T-helper 17 cell (primary cell): ENCODE measurements at regions not wholly inside any gene's neighbourhood (a gene's known extent, or its start where the extent isn't known, plus 50 kb on each side); places are given as distances from the start of the nearest gene placed in this dataset.

Source experiments
- ATAC-seq: fragments of 150-1000 bp; cut with Tn5 transposase; 2 replicates; pipeline ENCODE4 v1.10.0; 2021; ENCODE audit warnings: mild to moderate bottlenecking, moderate library complexity
- DNase-seq, 3 donors: peaks; one replicate each; pipeline versions ENCODE4 v3.0.0 to v3.0.0-alpha.2; 2020 to 2021
- H3K9me3 ChIP-seq: one replicate; pipeline ENCODE4 v1.7.0; 2013; ENCODE audit warnings: low read length, mild to moderate bottlenecking; ENCODE audit not compliant: control insufficient read depth, poor library complexity, severe bottlenecking
- H3K27ac Mint-ChIP-seq: one replicate; pipeline ENCODE4 v1.8.0; 2022; ENCODE audit warnings: mild to moderate bottlenecking, moderate library complexity, mixed read lengths
- H3K27me3 Mint-ChIP-seq: one replicate; pipeline ENCODE4 v1.8.0; 2022; ENCODE audit warnings: mixed read lengths
- H3K36me3 Mint-ChIP-seq: one replicate; pipeline ENCODE4 v1.8.0; 2022; ENCODE audit warnings: low read depth, mixed read lengths
- H3K4me1 Mint-ChIP-seq: one replicate; pipeline ENCODE4 v1.8.0; 2022; ENCODE audit warnings: mild to moderate bottlenecking, mixed read lengths
- H3K4me3 Mint-ChIP-seq: one replicate; pipeline ENCODE4 v1.8.0; 2022; ENCODE audit warnings: mild to moderate bottlenecking, moderate library complexity, mixed read lengths

- no peaks in the 10 kb centered on the region for H3K9me3 ChIP-seq
- Mint-ChIP-seq H3K4me1 (no peaks in the 10 kb centered on the region), H3K4me3 (no peak overlapping the region), H3K36me3 (no peaks in the 10 kb centered on the region), H3K27ac (no peak overlapping the region), H3K27me3 (no peaks in the 10 kb centered on the region)
- DNase-seq, result no peak
- no peak for ATAC-seq
Measured at GRCh38 chr20:11581271-11581670, 336.4 kb upstream of the BTBD3 start.

DNA sequence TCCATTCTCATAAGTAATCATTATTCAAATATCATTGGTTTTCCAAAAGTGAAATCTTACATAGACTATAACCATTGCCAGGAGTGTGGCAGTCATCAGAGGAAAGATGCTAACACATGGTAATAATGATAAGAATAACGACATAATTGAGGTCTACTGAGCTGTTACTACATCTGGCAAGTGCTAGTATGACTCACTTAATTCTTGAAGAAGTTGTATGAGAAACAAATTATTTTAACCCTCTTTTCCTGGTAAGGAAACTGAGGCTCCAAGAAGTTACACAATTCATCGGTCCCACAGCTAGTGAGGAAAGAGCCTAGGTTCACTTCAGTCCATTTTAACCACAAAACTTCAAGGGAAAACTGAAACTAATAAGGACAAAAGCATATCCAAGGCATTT lies 335.6 kb upstream of the BTBD3 start:
- Mint-ChIP-seq H3K4me3 (no peak overlapping the region), H3K27ac (no peak overlapping the region), H3K36me3 (no peaks in the 10 kb centered on the region), H3K4me1 (no peaks in the 10 kb centered on the region), H3K27me3 (no peaks in the 10 kb centered on the region)
- DNase-seq, result no peak
- no peaks in the 10 kb centered on the region for H3K9me3 ChIP-seq
- no peak for ATAC-seq

DNA sequence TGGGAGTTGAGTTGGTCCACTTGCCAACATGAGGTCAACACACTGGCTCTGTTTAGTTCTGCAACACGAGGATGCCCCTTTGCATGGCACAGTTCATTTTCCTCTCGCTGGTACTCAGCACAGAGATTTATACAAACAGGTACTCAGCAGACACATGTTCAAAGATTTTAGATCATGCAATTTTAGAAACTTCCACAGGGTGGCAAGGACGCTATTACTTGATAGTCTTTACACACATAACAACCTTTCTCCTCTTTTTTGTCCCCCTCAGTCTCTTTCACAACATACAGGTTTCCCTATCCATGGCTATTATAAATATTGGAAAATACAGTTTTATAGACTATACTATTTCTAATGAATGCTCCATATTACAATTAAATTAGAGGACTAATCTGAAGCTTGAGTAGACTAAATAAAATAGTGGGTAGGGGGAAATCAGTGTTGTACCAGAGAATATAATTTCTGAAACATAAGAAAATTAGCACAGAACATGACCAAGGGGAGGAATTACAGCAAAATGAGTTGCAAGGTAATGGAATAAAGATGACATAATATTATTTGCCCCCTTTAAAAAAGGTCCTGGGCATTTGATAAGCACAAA lies 331.8 kb upstream of the BTBD3 start:
- ATAC-seq, result no peak
- Mint-ChIP-seq H3K27me3 (no peaks in the 10 kb centered on the region), H3K27ac (no peak overlapping the region), H3K4me3 (no peak overlapping the region), H3K36me3 (no peaks in the 10 kb centered on the region), H3K4me1 (no peaks in the 10 kb centered on the region)
- H3K9me3 ChIP-seq, result no peaks in the 10 kb centered on the region
- no peak for DNase-seq

- no peaks in the 10 kb centered on the region for H3K36me3 Mint-ChIP-seq
- no peak overlapping the region for H3K27ac Mint-ChIP-seq
- DNase-seq, result no peak
- H3K4me3 Mint-ChIP-seq, result no peak overlapping the region
- H3K9me3 ChIP-seq, result no peaks in the 10 kb centered on the region
- ATAC-seq, result no peak
- no peaks in the 10 kb centered on the region for H3K4me1 Mint-ChIP-seq
- H3K27me3 Mint-ChIP-seq, result no peaks in the 10 kb centered on the region
Measured at GRCh38 chr20:11588875-11589274, 328.8 kb upstream of the BTBD3 start.

GRCh38 chr20:11591965-11592364 lies 325.7 kb upstream of the BTBD3 start:
- H3K9me3 ChIP-seq, result no peaks in the 10 kb centered on the region
- Mint-ChIP-seq H3K36me3 (no peaks in the 10 kb centered on the region), H3K4me3 (no peak overlapping the region), H3K27me3 (no peaks in the 10 kb centered on the region), H3K4me1 (no peaks in the 10 kb centered on the region), H3K27ac (no peak overlapping the region)
- ATAC-seq (no peak), DNase-seq (no peak)

DNA sequence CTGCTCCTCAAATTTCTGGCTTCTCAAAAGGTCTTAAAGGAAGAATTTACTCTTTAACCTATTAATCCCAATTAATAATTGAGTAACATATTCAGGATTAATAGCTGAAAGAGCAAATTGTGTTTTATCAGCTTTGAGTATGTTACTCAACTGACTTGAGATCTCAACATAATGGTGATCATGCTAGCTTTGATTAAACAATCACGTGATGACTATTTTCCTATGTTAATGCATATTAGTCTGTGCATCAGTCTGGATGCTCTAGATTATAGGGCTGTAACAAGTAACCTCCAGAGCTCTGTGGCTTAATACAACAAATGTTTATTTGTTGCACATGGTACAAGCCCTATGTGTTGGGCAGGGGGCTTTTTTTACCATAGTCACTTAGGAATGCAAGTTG lies 313.4 kb upstream of the BTBD3 start:
- H3K4me1 Mint-ChIP-seq, result no peaks in the 10 kb centered on the region
- DNase-seq, result no peak
- no peak for ATAC-seq
- H3K4me3 Mint-ChIP-seq, result no peak overlapping the region
- no peak overlapping the region for H3K27ac Mint-ChIP-seq
- H3K36me3 Mint-ChIP-seq, result no peaks in the 10 kb centered on the region
- H3K9me3 ChIP-seq, result no peaks in the 10 kb centered on the region
- no peaks in the 10 kb centered on the region for H3K27me3 Mint-ChIP-seq

GRCh38 chr20:11607047-11607446 lies 310.6 kb upstream of the BTBD3 start:
- no peaks in the 10 kb centered on the region for H3K4me1 Mint-ChIP-seq
- H3K36me3 Mint-ChIP-seq, result no peaks in the 10 kb centered on the region
- DNase-seq (no peak), ATAC-seq (no peak)
- H3K27ac Mint-ChIP-seq, result no peak overlapping the region
- no peak overlapping the region for H3K4me3 Mint-ChIP-seq
- H3K9me3 ChIP-seq, result no peaks in the 10 kb centered on the region
- no peaks in the 10 kb centered on the region for H3K27me3 Mint-ChIP-seq

GRCh38 chr20:11608736-11609135 lies 309.0 kb upstream of the BTBD3 start:
- no peak for DNase-seq
- Mint-ChIP-seq H3K4me3 (no peak overlapping the region), H3K4me1 (no peaks in the 10 kb centered on the region), H3K27ac (no peak overlapping the region), H3K27me3 (no peaks in the 10 kb centered on the region), H3K36me3 (no peaks in the 10 kb centered on the region)
- no peak for ATAC-seq
- no peaks in the 10 kb centered on the region for H3K9me3 ChIP-seq

DNA sequence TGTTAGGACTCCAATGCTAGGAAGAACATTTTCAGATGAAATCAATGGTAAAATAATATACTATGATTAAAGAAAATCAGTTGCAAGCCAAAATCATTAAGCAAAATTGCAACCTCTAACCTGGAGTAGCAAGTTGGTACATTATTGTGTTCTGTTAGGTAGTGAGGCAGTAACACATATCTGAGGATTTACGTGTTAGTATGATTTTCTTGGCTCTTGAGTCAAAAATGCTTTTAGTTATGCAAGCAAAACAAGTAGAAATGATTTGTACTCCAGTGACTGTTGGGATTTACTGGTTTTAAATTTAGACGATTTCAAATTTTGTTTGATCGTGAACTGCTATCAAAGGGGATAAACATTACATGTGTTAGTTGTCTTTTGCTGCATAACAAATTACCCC lies 293.0 kb upstream of the BTBD3 start:
- no peaks in the 10 kb centered on the region for H3K4me1 Mint-ChIP-seq
- H3K9me3 ChIP-seq, result no peaks in the 10 kb centered on the region
- no peaks in the 10 kb centered on the region for H3K36me3 Mint-ChIP-seq
- no peaks in the 10 kb centered on the region for H3K27me3 Mint-ChIP-seq
- H3K27ac Mint-ChIP-seq, result no peak overlapping the region
- no peak for DNase-seq
- H3K4me3 Mint-ChIP-seq, result no peak overlapping the region
- ATAC-seq, result no peak

- H3K27me3 Mint-ChIP-seq, result no peaks in the 10 kb centered on the region
- DNase-seq (no peak), ATAC-seq (no peak)
- no peaks in the 10 kb centered on the region for H3K4me1 Mint-ChIP-seq
- no peaks in the 10 kb centered on the region for H3K9me3 ChIP-seq
- no peaks in the 10 kb centered on the region for H3K36me3 Mint-ChIP-seq
- H3K4me3 Mint-ChIP-seq, result no peak overlapping the region
- H3K27ac Mint-ChIP-seq, result no peak overlapping the region
Measured at GRCh38 chr20:11626551-11626950, 291.1 kb upstream of the BTBD3 start.

DNA sequence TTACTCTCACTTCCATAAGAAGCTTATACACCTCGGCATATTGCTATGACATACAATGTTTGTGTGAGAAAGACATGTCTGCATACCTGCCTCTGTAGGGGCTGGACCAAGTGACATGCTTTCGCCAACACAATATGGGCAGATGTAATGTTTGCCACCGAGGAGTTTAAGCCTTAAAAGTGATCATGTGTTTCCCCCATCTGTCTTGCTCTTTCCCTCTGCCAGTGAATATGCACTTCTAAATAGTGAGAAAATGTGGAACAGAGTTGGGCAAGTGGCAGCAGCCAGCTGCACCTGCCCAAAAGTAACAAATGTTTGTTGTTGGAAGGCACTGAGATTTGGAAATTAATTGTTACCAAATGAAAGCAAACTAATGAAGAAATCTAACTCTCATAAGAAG lies 274.8 kb upstream of the BTBD3 start:
- no peak overlapping the region for H3K27ac Mint-ChIP-seq
- no peaks in the 10 kb centered on the region for H3K4me1 Mint-ChIP-seq
- H3K4me3 Mint-ChIP-seq, result no peak overlapping the region
- ATAC-seq (no peak), DNase-seq (no peak)
- H3K27me3 Mint-ChIP-seq, result no peaks in the 10 kb centered on the region
- H3K9me3 ChIP-seq, result peaks cover under 1% of the 10 kb centered on the region
- no peaks in the 10 kb centered on the region for H3K36me3 Mint-ChIP-seq

DNA sequence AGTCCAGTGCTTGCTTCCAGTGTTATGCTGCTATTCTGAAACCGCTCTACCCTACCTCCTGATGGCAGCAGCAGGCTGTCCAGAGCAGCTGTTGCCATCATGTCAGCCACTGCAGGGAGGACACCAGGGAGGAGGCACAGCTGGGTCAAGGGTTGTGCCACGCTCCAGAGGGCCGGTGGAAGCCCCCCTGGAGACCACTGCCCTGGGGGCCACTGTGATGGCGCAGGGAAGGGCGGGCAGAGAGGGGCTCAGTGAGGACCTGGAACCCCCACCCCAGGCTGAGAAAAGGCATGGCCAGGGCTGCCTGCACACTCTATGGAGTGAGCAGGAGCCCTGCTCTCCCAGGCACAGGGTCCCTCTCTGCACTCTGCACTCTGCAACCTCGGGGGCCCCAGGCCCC lies 271.3 kb upstream of the BTBD3 start:
- Mint-ChIP-seq H3K36me3 (no peaks in the 10 kb centered on the region), H3K27ac (no peak overlapping the region), H3K4me3 (no peak overlapping the region), H3K27me3 (no peaks in the 10 kb centered on the region), H3K4me1 (no peaks in the 10 kb centered on the region)
- peaks cover 3% of the 10 kb centered on the region for H3K9me3 ChIP-seq
- ATAC-seq (no peak), DNase-seq (no peak)

- peaks cover 3% of the 10 kb centered on the region for H3K9me3 ChIP-seq
- no peak overlapping the region for H3K4me3 Mint-ChIP-seq
- DNase-seq (no peak), ATAC-seq (no peak)
- no peak overlapping the region for H3K27ac Mint-ChIP-seq
- no peaks in the 10 kb centered on the region for H3K36me3 Mint-ChIP-seq
- no peaks in the 10 kb centered on the region for H3K4me1 Mint-ChIP-seq
- no peaks in the 10 kb centered on the region for H3K27me3 Mint-ChIP-seq
Measured at GRCh38 chr20:11650566-11650965, 267.1 kb upstream of the BTBD3 start.

GRCh38 chr20:11651138-11651537 lies 266.6 kb upstream of the BTBD3 start:
- Mint-ChIP-seq H3K36me3 (no peaks in the 10 kb centered on the region), H3K4me1 (no peaks in the 10 kb centered on the region), H3K4me3 (no peak overlapping the region), H3K27me3 (no peaks in the 10 kb centered on the region), H3K27ac (no peak overlapping the region)
- no peak for DNase-seq
- peaks cover 3% of the 10 kb centered on the region for H3K9me3 ChIP-seq
- no peak for ATAC-seq
